MCF 10A (cell line): ENCODE measurements at regions not wholly inside any gene's neighbourhood (a gene's known extent, or its start where the extent isn't known, plus 50 kb on each side); places are given as distances from the start of the nearest gene placed in this dataset.
A peak's percentile ranks its signal among the peaks of the same experiment; 100 is the strongest.

Experiments
- BruUV-seq: library from RNA; stranded (reverse); fragments of 400-500 nt; replicated peaks from 2 replicates; lab custom pipeline; 2021; lab: Mats Ljungman, UMichigan
- CTCF ChIA-PET: fragments of 300-600 bp; sonication (Branson Sonifier 250); formaldehyde crosslinking; extraction: SDS; loops from one replicate; lab custom pipeline; 2021; ENCODE audit warnings: antibody characterized with exemption, inconsistent platforms; lab: Yijun Ruan, JAX
- POLR2A ChIA-PET: fragments of 300-600, 350-650 bp; sonication (Branson Sonifier 250); formaldehyde crosslinking; extraction: SDS; loops from one replicate; lab custom pipeline; 2020; ENCODE audit warnings: antibody characterized with exemption, inconsistent platforms; lab: Yijun Ruan, JAX
- DNase-seq: peaks from one replicate; pipeline ENCODE4 v3.0.0-alpha.2; 2018; ENCODE audit not compliant: unreplicated experiment
- H3K27ac Mint-ChIP-seq: one replicate; pipeline ENCODE4 v1.8.0; 2022; ENCODE audit warnings: mild to moderate bottlenecking, low read depth, mixed read lengths; ENCODE audit not compliant: unreplicated experiment
- H3K27me3 Mint-ChIP-seq: one replicate; pipeline ENCODE4 v1.8.0; 2022; ENCODE audit warnings: mixed read lengths; ENCODE audit not compliant: insufficient read depth, unreplicated experiment
- H3K36me3 Mint-ChIP-seq: one replicate; pipeline ENCODE4 v1.8.0; 2022; ENCODE audit warnings: mild to moderate bottlenecking, moderate library complexity, mixed read lengths; ENCODE audit not compliant: insufficient read depth, unreplicated experiment
- H3K4me1 Mint-ChIP-seq: one replicate; pipeline ENCODE4 v1.8.0; 2022; ENCODE audit warnings: mixed read lengths; ENCODE audit not compliant: insufficient read depth, unreplicated experiment
- H3K4me3 Mint-ChIP-seq: one replicate; pipeline ENCODE4 v1.8.0; 2022; ENCODE audit warnings: mild to moderate bottlenecking, moderate library complexity, mixed read lengths; ENCODE audit not compliant: unreplicated experiment
- H3K9me3 Mint-ChIP-seq: one replicate; pipeline ENCODE4 v1.8.0; 2022; ENCODE audit warnings: mixed read lengths; ENCODE audit not compliant: unreplicated experiment
- intact Hi-C: fragments of 100-400 bp; cut with micrococcal nuclease; formaldehyde crosslinking; loops from 2 replicates; pipeline ENCODE4 v1.14.1; 2022
- TF ChIP-seq, protein P1 (sequence below): fragments of 200-600 bp; IDR thresholded peaks from one replicate; pipeline ENCODE4 v1.8.0; 2022; ENCODE audit warnings: antibody characterized with exemption, mild to moderate bottlenecking; ENCODE audit not compliant: unreplicated experiment

DNA sequence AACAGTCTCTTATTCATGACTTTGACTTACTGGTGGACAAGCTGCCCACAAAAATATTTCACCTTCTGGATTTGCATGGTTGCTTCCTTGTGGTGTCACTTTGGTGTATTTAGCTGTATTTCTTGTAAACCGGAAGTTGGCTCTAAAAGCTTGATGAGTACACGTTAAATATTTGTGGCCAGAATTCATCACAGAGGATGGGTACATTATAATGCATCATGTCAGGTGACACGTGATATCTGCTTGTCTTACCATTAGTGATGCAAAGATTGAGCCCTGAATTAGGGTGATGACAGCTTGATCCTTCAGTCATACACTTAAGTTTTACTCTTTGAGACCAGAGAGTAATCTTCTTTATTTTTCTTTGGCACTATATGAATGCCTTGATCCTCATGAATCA lies 188.3 kb upstream of the RPS6KA3 start:
- intact Hi-C loops, result no loop called here
- no TSS peak for BruUV-seq
- H3K27me3 Mint-ChIP-seq, result peaks cover 68% of the 10 kb centered on the region
- no peak for DNase-seq
- TF ChIP-seq, protein P1, sequence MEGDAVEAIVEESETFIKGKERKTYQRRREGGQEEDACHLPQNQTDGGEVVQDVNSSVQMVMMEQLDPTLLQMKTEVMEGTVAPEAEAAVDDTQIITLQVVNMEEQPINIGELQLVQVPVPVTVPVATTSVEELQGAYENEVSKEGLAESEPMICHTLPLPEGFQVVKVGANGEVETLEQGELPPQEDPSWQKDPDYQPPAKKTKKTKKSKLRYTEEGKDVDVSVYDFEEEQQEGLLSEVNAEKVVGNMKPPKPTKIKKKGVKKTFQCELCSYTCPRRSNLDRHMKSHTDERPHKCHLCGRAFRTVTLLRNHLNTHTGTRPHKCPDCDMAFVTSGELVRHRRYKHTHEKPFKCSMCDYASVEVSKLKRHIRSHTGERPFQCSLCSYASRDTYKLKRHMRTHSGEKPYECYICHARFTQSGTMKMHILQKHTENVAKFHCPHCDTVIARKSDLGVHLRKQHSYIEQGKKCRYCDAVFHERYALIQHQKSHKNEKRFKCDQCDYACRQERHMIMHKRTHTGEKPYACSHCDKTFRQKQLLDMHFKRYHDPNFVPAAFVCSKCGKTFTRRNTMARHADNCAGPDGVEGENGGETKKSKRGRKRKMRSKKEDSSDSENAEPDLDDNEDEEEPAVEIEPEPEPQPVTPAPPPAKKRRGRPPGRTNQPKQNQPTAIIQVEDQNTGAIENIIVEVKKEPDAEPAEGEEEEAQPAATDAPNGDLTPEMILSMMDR, result no peak
- POLR2A ChIA-PET, result interaction anchor here (0.6 to 1.1 kb wide), 2 partner anchors 25 to 597 kb away, joined by 3 to 4 read pairs; no protein-coding TSS in a partner anchor
- no peak overlapping the region for H3K4me3 Mint-ChIP-seq
- peaks cover 8% of the 10 kb centered on the region for H3K4me1 Mint-ChIP-seq
- H3K27ac Mint-ChIP-seq, result no peak overlapping the region
- H3K9me3 Mint-ChIP-seq, result peaks cover 13% of the 10 kb centered on the region
- CTCF ChIA-PET, result no interaction called here
- H3K36me3 Mint-ChIP-seq, result no peaks in the 10 kb centered on the region

DNA sequence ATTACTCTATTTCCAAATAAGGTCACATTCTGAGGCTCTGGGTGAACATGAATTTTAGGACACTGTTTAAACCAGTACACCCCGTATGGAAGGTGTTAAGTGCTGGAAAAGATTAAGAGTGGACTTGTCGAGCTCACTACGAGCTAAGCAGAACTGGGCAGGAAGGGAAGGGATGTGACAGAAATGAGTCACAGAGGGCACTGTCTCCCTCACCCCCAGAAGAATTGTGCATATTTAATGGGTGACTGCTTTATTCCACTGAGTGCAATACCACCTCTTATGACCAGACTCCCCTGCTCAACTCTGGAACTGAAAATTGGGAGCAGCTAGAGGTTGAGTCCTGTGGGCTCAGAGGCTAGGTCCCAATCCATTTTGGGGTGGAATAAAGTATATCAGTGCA lies 187.4 kb upstream of the RPS6KA3 start:
- peaks cover 13% of the 10 kb centered on the region for H3K9me3 Mint-ChIP-seq
- no peaks in the 10 kb centered on the region for H3K36me3 Mint-ChIP-seq
- TF ChIP-seq, protein P1, result no peak
- peaks cover 8% of the 10 kb centered on the region for H3K4me1 Mint-ChIP-seq
- no peak overlapping the region for H3K4me3 Mint-ChIP-seq
- intact Hi-C loops, result no loop called here
- ChIA-PET POLR2A (no interaction called here), CTCF (no interaction called here)
- BruUV-seq, result no TSS peak
- no peak overlapping the region for H3K27ac Mint-ChIP-seq
- H3K27me3 Mint-ChIP-seq, result peaks cover 68% of the 10 kb centered on the region
- peak; percentile 1 for DNase-seq

DNA sequence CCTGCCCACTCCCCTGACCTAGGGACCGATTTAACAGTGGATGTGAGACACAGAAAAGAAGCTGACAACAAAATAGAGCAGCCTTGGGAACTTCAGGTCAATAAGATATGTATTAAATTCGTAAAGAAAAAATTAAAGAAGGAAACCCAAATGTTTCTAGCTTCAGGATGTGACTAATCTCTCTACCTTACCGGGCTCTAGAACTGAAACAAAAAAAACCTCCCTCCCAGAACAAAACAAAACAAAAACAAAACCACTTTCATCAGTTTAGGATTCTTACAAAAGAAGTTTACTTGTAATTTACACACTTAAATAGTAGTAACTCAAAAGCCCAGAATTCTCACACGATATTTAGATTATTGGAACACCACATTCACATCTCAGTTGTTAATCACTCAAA lies 185.8 kb upstream of the RPS6KA3 start:
- intact Hi-C loops, result no loop called here
- no TSS peak for BruUV-seq
- Mint-ChIP-seq H3K4me1 (peaks cover 8% of the 10 kb centered on the region), H3K36me3 (no peaks in the 10 kb centered on the region), H3K4me3 (no peak overlapping the region), H3K27me3 (peaks cover 67% of the 10 kb centered on the region), H3K27ac (no peak overlapping the region), H3K9me3 (peaks cover 13% of the 10 kb centered on the region)
- ChIA-PET CTCF (interaction anchor here (0.6 to 0.7 kb wide), 2 partner anchors 17 to 40 kb away, joined by 3 read pairs; no protein-coding TSS in a partner anchor), POLR2A (interaction anchor here (0.7 kb wide), 1 partner anchor 28 kb away, joined by 4 read pairs; no protein-coding TSS in a partner anchor)
- no peak for DNase-seq
- TF ChIP-seq, protein P1, result no peak

DNA sequence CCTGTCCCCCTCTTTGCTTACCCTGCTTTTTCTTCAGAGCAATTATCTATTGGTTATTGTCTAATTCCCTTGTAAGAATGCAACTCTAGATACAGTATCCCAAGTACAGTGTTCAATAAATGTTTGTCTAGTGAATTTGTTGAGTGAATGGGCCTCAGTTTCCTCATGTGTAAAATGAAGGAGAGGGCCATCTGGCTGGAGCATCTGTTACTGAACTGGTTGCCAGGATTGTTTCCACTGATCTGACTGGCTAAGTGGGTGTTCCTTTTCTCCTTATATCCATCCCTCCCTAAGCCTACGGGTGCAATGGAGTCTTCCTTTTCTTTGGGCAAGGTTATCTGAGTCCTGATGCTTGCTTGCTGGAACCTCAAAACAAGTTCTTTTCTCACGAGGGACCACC lies 185.2 kb upstream of the RPS6KA3 start:
- peaks cover 13% of the 10 kb centered on the region for H3K9me3 Mint-ChIP-seq
- ChIA-PET CTCF (interaction anchor here (0.6 kb wide), 1 partner anchor 40 kb away, joined by 3 read pairs; no protein-coding TSS in a partner anchor), POLR2A (no interaction called here)
- H3K4me1 Mint-ChIP-seq, result peaks cover 8% of the 10 kb centered on the region
- TF ChIP-seq, protein P1, result no peak
- BruUV-seq, result no TSS peak
- intact Hi-C loops, result no loop called here
- no peaks in the 10 kb centered on the region for H3K36me3 Mint-ChIP-seq
- no peak overlapping the region for H3K4me3 Mint-ChIP-seq
- peaks cover 62% of the 10 kb centered on the region for H3K27me3 Mint-ChIP-seq
- no peak for DNase-seq
- no peak overlapping the region for H3K27ac Mint-ChIP-seq
